ENCODE measurements at regions not wholly inside any gene's neighbourhood (a gene's known extent, or its start where the extent isn't known, plus 50 kb on each side); places are given as distances from the start of the nearest gene placed in this dataset.
"Not testable (repeated sequence)": the region's sequence is repeated elsewhere in the genome, so short reads cannot be mapped to it uniquely, and the experiment has no call there.

- DNase-seq = no peak
Observed at GRCh38 chr7:156378806-156379205, 261.8 kb upstream of the RNF32 start.

DNA sequence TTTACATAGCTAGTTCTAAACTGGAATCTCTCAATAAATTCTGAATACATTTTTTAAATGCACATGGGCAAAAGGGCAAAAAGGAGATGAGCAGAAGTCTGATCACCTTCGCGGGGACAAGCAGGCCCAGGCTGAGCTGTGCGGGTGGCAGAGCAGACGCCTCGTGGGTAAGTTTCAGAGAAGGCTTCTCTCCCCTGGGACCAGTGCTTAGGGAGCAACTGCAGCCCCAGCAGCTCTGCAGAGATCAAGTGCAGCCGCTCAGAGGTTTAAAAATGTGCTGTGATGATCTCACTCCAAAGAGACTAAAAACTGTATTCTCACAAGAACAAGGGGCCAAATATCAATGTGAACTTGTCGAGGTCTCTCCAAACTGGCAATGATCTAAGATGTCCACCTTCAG is 264.3 kb upstream of the RNF32 start:
- DNase-seq = peak; percentile 34

- DNase-seq = no peak
Observed at GRCh38 chr7:156374335-156374734, 266.2 kb upstream of the RNF32 start.

- DNase-seq = not testable (repeated sequence)
Observed at GRCh38 chr7:156369929-156370328, 270.6 kb upstream of the RNF32 start.

DNA sequence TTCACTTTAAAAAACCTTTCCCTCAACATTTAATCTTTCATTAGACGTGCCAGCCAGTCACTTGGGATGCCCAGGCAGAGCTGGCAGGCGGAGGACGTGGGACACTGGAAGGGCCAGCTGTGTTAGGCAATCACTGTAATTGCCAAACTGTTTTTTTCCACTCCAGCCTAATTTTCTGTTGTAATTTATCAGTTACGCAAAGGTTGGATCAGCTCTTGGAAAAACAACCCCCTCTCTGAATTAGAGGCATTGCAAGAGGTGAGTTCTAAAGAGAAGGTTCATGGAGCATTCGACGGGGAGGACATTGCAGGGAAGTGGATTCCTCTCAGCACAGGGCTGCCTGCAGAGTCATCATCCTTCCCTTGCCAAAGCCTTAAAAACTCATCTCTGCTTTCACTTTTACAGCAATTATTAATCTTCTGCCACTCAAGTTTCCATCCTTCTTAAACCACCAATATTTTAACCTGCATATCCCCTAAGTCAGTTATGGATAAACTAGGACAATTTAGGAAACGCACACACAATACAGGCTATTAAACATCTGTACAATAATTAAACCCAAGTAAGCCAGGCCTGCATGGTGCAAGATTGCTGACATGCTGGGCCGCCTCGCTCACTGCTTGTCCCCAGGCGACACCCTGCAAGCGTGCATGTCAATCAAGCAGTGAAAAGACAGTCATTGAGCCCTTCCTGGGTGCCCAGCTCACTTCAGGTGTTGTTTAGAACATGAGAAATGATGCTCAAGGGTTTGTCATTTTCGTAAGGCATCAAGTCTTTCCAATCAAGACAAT is 272.3 kb upstream of the RNF32 start:
- DNase-seq = no peak

DNA sequence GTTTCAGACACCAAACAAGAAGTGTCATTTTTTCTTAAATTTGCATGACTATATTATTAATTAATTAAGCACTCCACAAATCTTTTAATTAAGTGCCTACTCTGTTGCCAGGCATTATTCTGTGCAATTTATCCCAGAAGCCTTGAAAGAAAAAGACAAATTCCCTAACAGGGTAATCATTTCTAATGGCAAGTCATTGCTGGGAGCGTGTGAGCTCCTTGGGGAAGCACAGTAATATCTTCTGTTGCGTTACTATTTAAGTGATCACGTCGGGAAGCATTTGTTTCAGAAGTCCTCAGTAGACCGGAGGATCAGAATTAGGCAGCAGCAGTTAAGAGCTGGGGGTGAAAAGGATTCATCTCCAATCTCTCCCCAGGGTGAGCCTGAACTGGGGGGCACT is 276.8 kb upstream of the RNF32 start:
- no peak for DNase-seq

DNA sequence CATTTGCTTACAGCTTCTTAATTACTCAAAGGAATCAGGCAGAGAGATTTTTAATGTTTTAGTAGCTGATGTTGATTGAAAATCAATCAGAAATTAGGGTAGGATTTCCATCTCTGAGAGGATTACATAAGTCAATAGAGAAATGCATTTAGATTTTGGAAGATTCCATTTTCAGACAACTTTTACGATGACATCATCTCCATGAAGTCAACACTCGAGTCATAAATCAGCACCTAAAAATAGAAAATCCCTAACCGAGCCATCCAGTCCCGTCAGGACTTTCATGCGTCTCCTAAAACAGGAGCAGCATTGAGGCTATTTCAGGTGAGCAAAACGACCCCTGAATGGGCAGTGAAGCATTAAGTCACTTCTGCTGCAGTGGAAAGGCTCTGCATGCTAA is 279.7 kb upstream of the RNF32 start:
- no peak for DNase-seq

DNA sequence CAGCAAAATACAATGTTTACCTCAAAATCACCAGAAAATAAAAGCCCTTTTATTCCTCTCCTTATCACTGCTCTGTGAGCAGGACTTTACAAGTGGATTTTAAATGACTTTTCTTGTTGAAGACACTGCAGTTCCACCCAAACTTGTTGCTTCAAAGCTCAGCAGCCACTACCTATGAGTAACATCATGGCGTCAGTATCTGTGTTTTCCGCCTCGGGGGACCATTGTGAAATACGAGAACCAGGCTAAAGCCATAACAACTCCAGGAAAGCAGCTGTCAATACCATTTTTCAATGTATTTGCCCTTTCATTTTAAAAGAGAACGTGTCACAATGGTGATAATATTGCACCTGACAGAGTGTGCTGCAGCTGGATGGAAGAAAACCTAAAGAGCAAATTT is 284.0 kb upstream of the RNF32 start:
- no peak for DNase-seq

DNA sequence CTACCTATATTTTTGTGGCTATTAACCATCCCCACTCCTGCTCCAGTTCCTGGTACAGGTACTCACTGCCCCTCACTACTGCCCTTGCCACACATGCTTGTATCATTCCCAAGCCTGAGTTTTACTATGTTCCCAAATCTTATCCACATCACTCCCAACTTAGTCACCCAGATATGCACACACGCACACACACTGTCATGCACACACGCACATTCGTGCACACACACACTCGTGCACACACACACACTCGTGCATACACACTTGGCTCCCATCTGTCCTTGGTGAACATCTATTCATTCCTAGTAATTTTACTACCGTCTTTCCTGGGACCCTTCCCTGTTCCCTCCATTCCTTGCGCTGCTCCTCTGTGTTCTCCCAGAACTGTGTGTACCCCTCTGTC is 287.2 kb upstream of the RNF32 start:
- no peak for DNase-seq

- DNase-seq = not testable (repeated sequence)
Observed at GRCh38 chr7:156347703-156348248, 292.8 kb upstream of the RNF32 start.

GRCh38 chr7:156347132-156347531 is 293.4 kb upstream of the RNF32 start:
- DNase-seq = no peak

GRCh38 chr7:156344595-156344994 is 296.0 kb upstream of the RNF32 start:
- no peak for DNase-seq

DNA sequence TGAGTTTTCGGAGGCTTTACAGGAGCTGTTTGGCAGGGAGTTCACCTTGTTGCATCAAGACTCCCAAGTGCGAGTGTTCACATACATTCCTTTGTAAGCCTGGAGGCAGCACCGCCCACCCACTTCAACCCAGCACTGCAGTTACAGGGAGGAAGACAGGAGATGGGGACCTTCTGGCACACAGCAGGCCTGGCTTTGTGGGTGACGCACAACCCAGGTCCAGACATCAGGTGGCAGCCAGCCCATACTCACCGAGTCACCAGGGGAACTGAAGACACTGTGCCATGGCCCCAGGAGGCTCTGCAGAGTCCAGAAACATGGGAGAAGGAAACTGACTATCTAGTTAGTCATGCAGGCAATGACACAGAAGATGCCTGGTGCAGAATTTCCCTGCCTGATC is 305.9 kb upstream of the RNF32 start:
- DNase-seq = no peak

DNA sequence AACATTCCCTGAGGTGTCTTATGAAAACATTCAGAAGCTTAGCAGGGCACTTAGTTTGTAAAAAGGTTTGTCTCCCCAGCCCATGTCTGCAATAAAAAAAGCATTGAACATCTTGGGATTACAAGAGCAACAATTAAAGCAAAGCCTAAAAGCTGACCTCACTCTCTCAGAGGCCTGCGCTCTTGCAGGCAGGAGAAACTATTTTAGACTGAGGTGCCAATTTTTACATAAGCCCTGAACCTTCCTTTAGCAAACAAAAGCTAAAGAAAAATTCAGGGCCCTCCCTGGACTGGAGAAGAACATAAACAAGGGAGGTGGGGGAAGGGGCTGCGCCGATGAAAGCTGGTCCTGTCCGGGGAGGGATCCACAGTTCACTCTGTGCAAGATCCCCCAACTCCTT is 312.7 kb upstream of the RNF32 start:
- DNase-seq = no peak

DNA sequence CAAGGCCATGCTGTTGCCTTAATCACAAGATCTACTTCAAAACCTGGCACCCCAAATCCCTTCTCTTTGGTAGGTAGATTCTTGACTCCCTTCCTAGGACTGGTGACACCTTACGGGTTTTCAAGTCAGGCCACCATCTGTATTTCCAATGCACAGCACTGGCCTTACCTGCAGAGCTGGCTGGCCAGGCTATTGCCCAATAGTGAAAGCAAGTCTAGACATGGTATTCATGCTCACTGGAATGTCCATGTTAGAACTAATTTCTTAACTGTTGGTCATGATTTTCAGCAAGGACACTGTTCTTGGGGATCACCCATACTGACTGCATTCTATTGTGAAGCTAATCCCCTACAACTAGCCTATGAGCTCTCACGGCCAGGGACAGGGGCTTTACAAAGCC is 313.1 kb upstream of the RNF32 start:
- no peak for DNase-seq

- no peak for DNase-seq
Observed at GRCh38 chr7:156324201-156324600, 316.4 kb upstream of the RNF32 start.

DNA sequence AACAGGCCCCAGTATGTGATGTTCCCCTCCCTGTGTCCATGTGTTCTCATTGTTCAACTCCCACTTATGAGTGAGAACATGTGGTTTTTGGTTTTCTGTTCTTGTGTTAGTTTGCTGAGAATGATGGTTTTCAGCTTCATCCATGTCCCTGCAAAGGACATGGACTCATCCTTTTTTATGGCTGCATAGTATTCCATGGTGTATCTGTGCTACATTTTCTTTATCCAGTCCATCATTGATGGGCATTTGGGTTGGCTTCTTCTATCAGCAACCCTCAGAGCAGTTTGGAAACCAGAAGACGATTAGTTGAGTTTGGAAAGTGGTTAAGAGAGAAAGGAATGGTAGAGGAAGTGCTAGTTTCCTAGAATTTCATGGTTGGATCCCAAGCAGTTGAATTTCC is 319.1 kb upstream of the RNF32 start:
- not testable (repeated sequence) for DNase-seq

DNA sequence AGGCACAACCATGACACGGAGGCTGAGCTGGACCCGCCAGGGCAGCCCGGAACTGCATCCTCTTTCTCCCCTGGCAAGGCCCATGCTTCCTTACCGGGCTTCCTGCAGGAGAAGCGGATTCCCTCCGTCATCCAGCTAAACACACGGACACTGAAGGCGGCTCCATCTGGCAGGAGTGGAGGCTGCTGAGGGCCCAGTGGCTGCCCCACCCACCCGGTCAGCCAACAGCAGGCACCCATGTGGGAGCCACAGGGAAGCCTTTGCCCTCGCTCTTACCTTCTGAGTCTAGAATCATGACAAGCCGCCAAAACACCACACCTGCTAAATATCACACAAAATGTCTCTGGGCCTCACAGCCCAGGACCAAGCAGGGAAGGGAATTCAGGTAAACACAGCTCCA is 321.6 kb upstream of the RNF32 start:
- DNase-seq = no peak

DNA sequence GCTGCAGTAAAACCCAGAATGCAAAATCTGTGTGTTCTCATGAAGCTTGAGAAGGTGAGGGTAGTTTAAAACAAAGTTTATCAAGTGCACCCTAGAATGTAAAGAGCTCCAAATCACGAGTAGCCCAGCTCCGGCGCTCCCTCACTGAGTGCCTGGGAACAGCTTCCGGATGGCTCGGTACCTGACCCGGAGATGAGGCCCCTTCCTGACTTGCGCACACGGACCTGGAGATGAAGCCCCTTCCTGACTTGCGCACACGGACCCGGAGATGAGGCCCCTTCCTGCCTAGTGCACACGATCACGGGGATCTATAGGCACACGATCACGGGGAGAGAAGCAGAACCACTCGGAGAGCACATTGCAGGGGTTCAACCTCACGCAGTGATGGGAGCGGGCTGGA is 322.1 kb upstream of the RNF32 start:
- no peak for DNase-seq

GRCh38 chr7:156309016-156309620 is 331.5 kb upstream of the RNF32 start:
- no peak for DNase-seq

DNA sequence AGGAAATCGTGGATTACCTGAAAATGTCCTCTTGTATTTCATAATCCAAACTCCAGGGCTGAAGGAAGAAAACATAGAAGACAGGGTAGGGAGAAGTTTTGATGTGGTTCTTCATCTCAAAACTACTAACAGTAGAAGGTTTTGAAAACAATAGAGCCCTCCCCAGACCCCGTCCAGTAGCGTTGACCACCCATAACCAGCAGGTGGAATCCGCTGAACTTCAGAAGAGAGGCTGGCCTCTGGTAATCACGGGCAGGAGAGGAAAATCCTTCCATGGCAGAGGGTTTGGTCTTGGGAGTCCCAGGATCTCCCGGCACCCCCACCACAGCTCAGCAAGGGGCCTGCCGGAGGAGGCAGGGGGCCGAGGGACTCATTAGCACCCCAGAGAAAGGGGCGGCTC is 333.4 kb upstream of the RNF32 start:
- no peak for DNase-seq

GRCh38 chr7:156305351-156305750 is 335.2 kb upstream of the RNF32 start:
- DNase-seq = no peak

DNA sequence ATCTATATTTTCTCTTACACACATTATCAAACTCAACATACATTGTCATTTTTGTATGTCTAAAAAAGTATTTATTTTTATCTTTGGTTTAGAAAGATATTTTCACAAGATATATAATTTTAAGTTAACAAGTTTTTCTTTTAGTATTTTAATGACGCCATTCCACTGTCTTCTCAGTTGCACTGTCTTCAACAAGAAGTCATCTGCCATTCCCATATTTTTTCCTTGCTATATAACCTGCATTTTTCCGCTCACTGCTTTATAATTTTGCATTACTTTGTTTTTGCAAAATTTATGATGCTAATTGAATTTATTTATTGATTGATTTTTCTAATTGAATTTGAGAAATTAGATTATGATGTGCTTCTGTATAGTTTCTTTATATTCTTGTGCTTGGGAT is 357.8 kb upstream of the RNF32 start:
- no peak for DNase-seq

DNA sequence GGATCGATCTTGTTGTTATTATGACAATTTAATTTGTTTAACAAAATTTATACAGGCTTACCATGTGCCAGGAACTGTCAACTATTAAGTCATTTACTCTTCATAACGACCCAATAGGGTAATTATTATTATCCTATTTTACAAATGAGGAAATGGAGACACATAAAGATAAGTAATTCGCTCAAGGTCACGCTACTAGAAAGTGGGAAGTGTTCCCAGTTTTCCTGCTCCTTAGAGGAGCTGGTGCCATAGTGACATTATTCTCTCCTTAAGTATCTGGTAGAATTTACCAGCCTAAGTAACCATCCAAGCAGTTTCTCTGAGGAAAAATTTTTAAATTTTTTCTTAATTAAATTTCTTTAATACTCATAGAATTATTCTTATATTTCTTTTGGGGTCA is 360.9 kb upstream of the RNF32 start:
- no peak for DNase-seq

GRCh38 chr7:156275292-156275691 is 365.3 kb upstream of the RNF32 start:
- no peak for DNase-seq

Data from NCI-H82 (cell line).